ENCODE measurements at regions not wholly inside any gene's neighbourhood (a gene's known extent, or its start where the extent isn't known, plus 50 kb on each side); places are given as distances from the start of the nearest gene placed in this dataset.
"Not testable (repeated sequence)": the region's sequence is repeated elsewhere in the genome, so short reads cannot be mapped to it uniquely, and the experiment has no call there.

GRCh38 chr16:87135246-87136030 is 181.8 kb downstream of the C16orf95 start:
- no peak for DNase-seq (ENCODE audit: low read depth)

- DNase-seq (ENCODE audit: low read depth): no peak
Measured at GRCh38 chr16:87138316-87138715, 178.9 kb downstream of the C16orf95 start.

GRCh38 chr16:87138738-87139267 is 178.4 kb downstream of the C16orf95 start:
- no peak for DNase-seq (ENCODE audit: low read depth)

GRCh38 chr16:87140211-87141200 is 176.7 kb downstream of the C16orf95 start:
- no peak for DNase-seq (ENCODE audit: low read depth)

- no peak for DNase-seq (ENCODE audit: low read depth)
Measured at GRCh38 chr16:87141402-87141801, 175.8 kb downstream of the C16orf95 start.

- DNase-seq (ENCODE audit: low read depth): no peak
Measured at GRCh38 chr16:87143661-87144121, 173.5 kb downstream of the C16orf95 start.

- DNase-seq (ENCODE audit: low read depth): no peak
Measured at GRCh38 chr16:87144232-87144631, 173.0 kb downstream of the C16orf95 start.

- no peak for DNase-seq (ENCODE audit: low read depth)
Measured at GRCh38 chr16:87145181-87146176, 171.7 kb downstream of the C16orf95 start.

- no peak for DNase-seq (ENCODE audit: low read depth)
Measured at GRCh38 chr16:87146676-87147075, 170.5 kb downstream of the C16orf95 start.

GRCh38 chr16:87149051-87149450 is 168.1 kb downstream of the C16orf95 start:
- no peak for DNase-seq (ENCODE audit: low read depth)

GRCh38 chr16:87150262-87150661 is 166.9 kb downstream of the C16orf95 start:
- DNase-seq (ENCODE audit: low read depth): no peak

- no peak for DNase-seq (ENCODE audit: low read depth)
Measured at GRCh38 chr16:87150681-87151280, 166.4 kb downstream of the C16orf95 start.

- no peak for DNase-seq (ENCODE audit: low read depth)
Measured at GRCh38 chr16:87152221-87152755, 164.9 kb downstream of the C16orf95 start.

- no peak for DNase-seq (ENCODE audit: low read depth)
Measured at GRCh38 chr16:87153326-87153725, 163.9 kb downstream of the C16orf95 start.

- not testable (repeated sequence) for DNase-seq (ENCODE audit: low read depth)
Measured at GRCh38 chr16:87155315-87155714, 161.9 kb downstream of the C16orf95 start.

GRCh38 chr16:87156195-87156594 is 161.0 kb downstream of the C16orf95 start:
- no peak for DNase-seq (ENCODE audit: low read depth)

GRCh38 chr16:87160234-87160636 is 157.0 kb downstream of the C16orf95 start:
- no peak for DNase-seq (ENCODE audit: low read depth)

- DNase-seq (ENCODE audit: low read depth): no peak
Measured at GRCh38 chr16:87160701-87161337, 156.4 kb downstream of the C16orf95 start.

- DNase-seq (ENCODE audit: low read depth): not testable (repeated sequence)
Measured at GRCh38 chr16:87161410-87161809, 155.8 kb downstream of the C16orf95 start.
